Prostate gland (tissue), 2 donors: ENCODE measurements at regions not wholly inside any gene's neighbourhood (a gene's known extent, or its start where the extent isn't known, plus 50 kb on each side); places are given as distances from the start of the nearest gene placed in this dataset.

Experiments
- DNase-seq: peaks from one replicate; pipeline ENCODE4 v3.0.0-alpha.2; 2019; ENCODE audit warnings: low spot score
- H3K27ac ChIP-seq, 2 donors: fragments of 200-600 bp; sonication (generic); 2 replicates each; pipeline ENCODE4 v1.5.1; 2017 to 2019
- H3K27me3 ChIP-seq: fragments of 200-600 bp; sonication (generic); replicated peaks from 2 replicates; pipeline ENCODE4 v1.5.1; 2019; ENCODE audit not compliant: insufficient read depth
- H3K36me3 ChIP-seq, 2 donors: fragments of 200-600 bp; sonication (generic); 1 replicate in 1 of 2; 2 replicates in 1 of 2; pipeline versions ENCODE4 v1.5.1 to v1.8.1; 2017 to 2019
- H3K4me1 ChIP-seq: fragments of 200-600 bp; sonication (generic); replicated peaks from 2 replicates; pipeline ENCODE4 v1.5.1; 2019
- H3K4me3 ChIP-seq, 2 donors: fragments of 200-600 bp; sonication (generic); 2 replicates each; pipeline ENCODE4 v1.5.1; 2017 to 2019
- H3K9me3 ChIP-seq: fragments of 200-600 bp; sonication (generic); 2 replicates; pipeline ENCODE4 v1.5.1; 2017
- CTCF ChIP-seq, 4 experiments: fragments of 200-600 bp in 2 of 4; fragments of 450-650 bp in 2 of 4; sonication (generic) in 2 of 4; IDR thresholded peaks; 1 replicate in 3 of 4; 2 replicates in 1 of 4; pipeline ENCODE4 v1.5.1; 2016 to 2019; ENCODE audit warnings: antibody characterized with exemption in 4 of 4, mild to moderate bottlenecking in 2 of 4, moderate library complexity in 2 of 4
- POLR2A ChIP-seq: fragments of 450-650 bp; IDR thresholded peaks from one replicate; pipeline ENCODE4 v1.6.1; 2016; ENCODE audit warnings: antibody characterized with exemption, mild to moderate bottlenecking
- POLR2AphosphoS5 ChIP-seq: sonication (generic); formaldehyde crosslinking; IDR thresholded peaks from one replicate; pipeline ENCODE4 v1.6.1; 2017; ENCODE audit warnings: antibody characterized with exemption
- WGBS: methylation state at CpG from one replicate; pipeline ENCODE4 v1.1.5; 2018; 5-methylcytosine and 5-hydroxymethylcytosine counted together
- intact Hi-C: fragments of 100-400 bp; cut with DNase I; formaldehyde crosslinking; loops from one replicate; pipeline ENCODE4 v1.14.2; 2022

- no peak for DNase-seq
- no peaks in the 10 kb centered on the region for H3K4me1 ChIP-seq
- WGBS, result 73% methylated on average over 3 of the region's 3 CpGs
- TF ChIP-seq CTCF (IDR thresholded peaks at IDR 0.05), result no peak
- H3K36me3 ChIP-seq, result no peaks in the 10 kb centered on the region
- H3K9me3 ChIP-seq, result no peaks in the 10 kb centered on the region
- H3K4me3 ChIP-seq, result no peak overlapping the region
- intact Hi-C loops, result no loop called here
- H3K27ac ChIP-seq, result no peak overlapping the region
- H3K27me3 ChIP-seq, result no peaks in the 10 kb centered on the region
Measured at GRCh38 chr12:19778172-19778571, 338.9 kb downstream of the AEBP2 start.

GRCh38 chr12:19778797-19779196 lies 339.5 kb downstream of the AEBP2 start:
- Histone ChIP-seq H3K27ac (no peak overlapping the region), H3K27me3 (no peaks in the 10 kb centered on the region), H3K36me3 (no peaks in the 10 kb centered on the region), H3K4me1 (no peaks in the 10 kb centered on the region), H3K9me3 (no peaks in the 10 kb centered on the region), H3K4me3 (no peak overlapping the region)
- no peak for DNase-seq
- intact Hi-C loops, result no loop called here
- TF ChIP-seq POLR2A (no peak), CTCF (IDR thresholded peaks at IDR 0.05) (no peak), POLR2AphosphoS5 (no peak)
- 83% methylated on average over 2 of the region's 2 CpGs for WGBS

GRCh38 chr12:19779395-19780056 lies 340.2 kb downstream of the AEBP2 start:
- Histone ChIP-seq H3K4me3 (no peak overlapping the region), H3K4me1 (no peaks in the 10 kb centered on the region), H3K36me3 (no peaks in the 10 kb centered on the region), H3K27ac (no peak overlapping the region), H3K27me3 (no peaks in the 10 kb centered on the region), H3K9me3 (no peaks in the 10 kb centered on the region)
- intact Hi-C loops, result no loop called here
- WGBS, result 53% methylated on average over 10 of the region's 10 CpGs
- no peak for DNase-seq
- no peak for TF ChIP-seq CTCF (IDR thresholded peaks at IDR 0.05)
- TF ChIP-seq POLR2AphosphoS5, result no peak
- TF ChIP-seq POLR2A, result no peak

- Histone ChIP-seq H3K9me3 (no peaks in the 10 kb centered on the region), H3K27ac (no peak overlapping the region), H3K27me3 (no peaks in the 10 kb centered on the region), H3K4me3 (no peak overlapping the region), H3K36me3 (no peaks in the 10 kb centered on the region), H3K4me1 (no peaks in the 10 kb centered on the region)
- DNase-seq, result no peak
- 82% methylated on average over 6 of the region's 6 CpGs for whole genome bisulfite sequencing
- TF ChIP-seq CTCF (IDR thresholded peaks at IDR 0.05) (no peak), POLR2AphosphoS5 (no peak), POLR2A (no peak)
- intact Hi-C loops, result no loop called here
Measured at GRCh38 chr12:19780460-19780859, 341.2 kb downstream of the AEBP2 start.
